ENCODE measurements at regions not wholly inside any gene's neighbourhood (a gene's known extent, or its start where the extent isn't known, plus 50 kb on each side); places are given as distances from the start of the nearest gene placed in this dataset.

DNA sequence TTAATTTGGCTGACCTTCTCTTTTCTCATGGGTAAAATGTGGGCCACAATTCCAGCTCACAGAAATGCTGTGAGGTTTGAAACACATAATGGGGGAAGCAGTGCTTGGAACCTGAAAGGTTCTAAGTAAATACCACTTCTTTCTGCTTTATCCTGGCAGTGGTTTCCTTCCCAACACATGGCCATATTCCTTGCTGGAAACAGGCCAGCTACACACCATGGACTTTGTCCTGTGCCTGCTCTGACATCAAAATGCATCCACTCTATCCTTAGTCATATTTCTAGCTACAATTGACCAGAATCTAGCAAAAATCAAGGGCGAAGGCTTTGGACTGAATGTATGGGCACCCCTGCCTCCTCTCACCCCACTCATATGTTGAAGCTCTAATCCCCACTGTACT lies 93.1 kb upstream of the TRPC7 start:
- TF ChIP-seq, protein P1, sequence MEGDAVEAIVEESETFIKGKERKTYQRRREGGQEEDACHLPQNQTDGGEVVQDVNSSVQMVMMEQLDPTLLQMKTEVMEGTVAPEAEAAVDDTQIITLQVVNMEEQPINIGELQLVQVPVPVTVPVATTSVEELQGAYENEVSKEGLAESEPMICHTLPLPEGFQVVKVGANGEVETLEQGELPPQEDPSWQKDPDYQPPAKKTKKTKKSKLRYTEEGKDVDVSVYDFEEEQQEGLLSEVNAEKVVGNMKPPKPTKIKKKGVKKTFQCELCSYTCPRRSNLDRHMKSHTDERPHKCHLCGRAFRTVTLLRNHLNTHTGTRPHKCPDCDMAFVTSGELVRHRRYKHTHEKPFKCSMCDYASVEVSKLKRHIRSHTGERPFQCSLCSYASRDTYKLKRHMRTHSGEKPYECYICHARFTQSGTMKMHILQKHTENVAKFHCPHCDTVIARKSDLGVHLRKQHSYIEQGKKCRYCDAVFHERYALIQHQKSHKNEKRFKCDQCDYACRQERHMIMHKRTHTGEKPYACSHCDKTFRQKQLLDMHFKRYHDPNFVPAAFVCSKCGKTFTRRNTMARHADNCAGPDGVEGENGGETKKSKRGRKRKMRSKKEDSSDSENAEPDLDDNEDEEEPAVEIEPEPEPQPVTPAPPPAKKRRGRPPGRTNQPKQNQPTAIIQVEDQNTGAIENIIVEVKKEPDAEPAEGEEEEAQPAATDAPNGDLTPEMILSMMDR (IDR thresholded peaks at IDR 0.05), result no peak
- TF ChIP-seq EP300 (IDR thresholded peaks at IDR 0.05), result no peak
